Ishikawa (cell line): ENCODE measurements at regions not wholly inside any gene's neighbourhood (a gene's known extent, or its start where the extent isn't known, plus 50 kb on each side); places are given as distances from the start of the nearest gene placed in this dataset.

ENCODE experiments used
- CEBPB ChIP-seq: IDR thresholded peaks from 2 replicates; pipeline ENCODE4 v1.6.1; 2012
- CREB1 ChIP-seq: IDR thresholded peaks from 2 replicates; pipeline ENCODE4 v1.6.1; 2012; ENCODE audit warnings: low read depth
- EGR1 ChIP-seq: IDR thresholded peaks from 2 replicates; pipeline ENCODE4 v1.6.1; 2012
- EP300 ChIP-seq: IDR thresholded peaks from 2 replicates; pipeline ENCODE4 v1.6.1; 2012; ENCODE audit warnings: borderline replicate concordance
- FOXM1 ChIP-seq: IDR thresholded peaks from 2 replicates; pipeline ENCODE4 v1.6.1; 2012; ENCODE audit warnings: low read depth, borderline replicate concordance
- MAX ChIP-seq: IDR thresholded peaks from 2 replicates; pipeline ENCODE4 v1.6.1; 2012
- NFIC ChIP-seq: IDR thresholded peaks from 2 replicates; pipeline ENCODE4 v1.6.1; 2012
- RAD21 ChIP-seq: IDR thresholded peaks from 2 replicates; pipeline ENCODE4 v1.6.1; 2012; ENCODE audit warnings: low read depth
- REST ChIP-seq: IDR thresholded peaks from 2 replicates; pipeline ENCODE4 v1.6.1; 2012; ENCODE audit warnings: low read depth, mild to moderate bottlenecking
- TAF1 ChIP-seq: IDR thresholded peaks from 2 replicates; pipeline ENCODE4 v1.6.1; 2012; ENCODE audit warnings: low read depth, mild to moderate bottlenecking
- TCF12 ChIP-seq: IDR thresholded peaks from 2 replicates; pipeline ENCODE4 v1.6.1; 2012; ENCODE audit warnings: low read depth
- TEAD4 ChIP-seq: IDR thresholded peaks from 2 replicates; pipeline ENCODE4 v1.6.1; 2012
- USF1 ChIP-seq: IDR thresholded peaks from 2 replicates; pipeline ENCODE4 v1.6.1; 2012
- YY1 ChIP-seq: IDR thresholded peaks from 2 replicates; pipeline ENCODE4 v1.6.1; 2012; ENCODE audit warnings: low read depth
- ZBTB7A ChIP-seq: IDR thresholded peaks from 2 replicates; pipeline ENCODE4 v1.6.1; 2012; ENCODE audit warnings: low read depth

GRCh38 chr22:48757985-48758561 is 1069.6 kb downstream of the BRD1 start:
- TF ChIP-seq FOXM1 (no peak), CEBPB (no peak), EGR1 (no peak), EP300 (no peak), TCF12 (no peak), USF1 (no peak), TAF1 (no peak), REST (no peak), MAX (no peak), TEAD4 (no peak), RAD21 (no peak), CREB1 (no peak)

GRCh38 chr22:48757581-48757980 is 1070.1 kb downstream of the BRD1 start:
- TF ChIP-seq YY1: no peak

GRCh38 chr22:48756146-48757111 is 1071.2 kb downstream of the BRD1 start:
- no peak for TF ChIP-seq USF1
- no peak for TF ChIP-seq TAF1
- TF ChIP-seq YY1: no peak
- no peak for TF ChIP-seq CREB1
- TF ChIP-seq MAX: no peak
- no peak for TF ChIP-seq TCF12
- no peak for TF ChIP-seq EGR1
- TF ChIP-seq TEAD4: no peak
- TF ChIP-seq FOXM1: no peak
- TF ChIP-seq REST: no peak
- no peak for TF ChIP-seq EP300
- no peak for TF ChIP-seq ZBTB7A
- TF ChIP-seq RAD21: no peak
- TF ChIP-seq CEBPB: no peak
- TF ChIP-seq NFIC: no peak

- TF ChIP-seq TCF12 (no peak), EP300 (no peak), USF1 (no peak), RAD21 (no peak), ZBTB7A (no peak), CEBPB (no peak), EGR1 (no peak), YY1 (no peak), FOXM1 (no peak), REST (no peak), CREB1 (no peak), NFIC (no peak), MAX (no peak), TEAD4 (no peak), TAF1 (no peak)
These were observed 1072.4 kb downstream of the BRD1 start for GRCh38 chr22:48755059-48755949.
